Breast epithelium (tissue), 4 donors: ENCODE measurements at regions not wholly inside any gene's neighbourhood (a gene's known extent, or its start where the extent isn't known, plus 50 kb on each side); places are given as distances from the start of the nearest gene placed in this dataset.

Experiments
- DNase-seq, 2 donors: peaks; one replicate each; pipeline ENCODE4 v3.0.0-alpha.2; 2019; ENCODE audit warnings: low spot score in 2 of 2
- H3K27ac ChIP-seq, 2 donors: fragments of 200-600 bp; sonication (generic) in 1 of 2; one replicate each; pipeline ENCODE4 v1.5.1; 2016 to 2019; ENCODE audit warnings: mild to moderate bottlenecking in 1 of 2
- H3K27me3 ChIP-seq, 2 donors: fragments of 200-600 bp; sonication (generic) in 1 of 2; one replicate each; pipeline versions ENCODE4 v1.5.1 to v1.6.0; 2017 to 2019; ENCODE audit warnings: control low read depth in 1 of 2, mild to moderate bottlenecking in 1 of 2
- H3K36me3 ChIP-seq: fragments of 200-600 bp; one replicate; pipeline ENCODE4 v1.5.1; 2019
- H3K4me1 ChIP-seq, 2 donors: fragments of 200-600 bp; sonication (generic); one replicate each; pipeline ENCODE4 v1.5.1; 2016 to 2019; ENCODE audit warnings: control low read depth in 1 of 2
- H3K4me3 ChIP-seq, 3 donors: fragments of 200-600 bp; sonication (generic); 1 replicate in 2 of 3; 2 replicates in 1 of 3; pipeline ENCODE4 v1.5.1; 2016 to 2019; ENCODE audit warnings: mild to moderate bottlenecking in 3 of 3, moderate library complexity in 2 of 3
- H3K9me3 ChIP-seq, 2 donors: fragments of 200-600 bp; sonication (generic) in 1 of 2; one replicate each; pipeline ENCODE4 v1.5.1; 2016 to 2019; ENCODE audit warnings: control low read depth in 1 of 2
- CTCF ChIP-seq, 3 donors: fragments of 450-650 bp; IDR thresholded peaks; one replicate each; pipeline ENCODE4 v1.5.1; 2016 to 2017; ENCODE audit warnings: antibody characterized with exemption in 3 of 3, mild to moderate bottlenecking in 3 of 3, moderate library complexity in 3 of 3
- POLR2A ChIP-seq: fragments of 450-650 bp; IDR thresholded peaks from one replicate; pipeline ENCODE4 v1.6.1; 2016; ENCODE audit warnings: antibody characterized with exemption, mild to moderate bottlenecking, moderate library complexity
- POLR2AphosphoS5 ChIP-seq, 3 donors: sonication (generic); formaldehyde crosslinking; IDR thresholded peaks; one replicate each; pipeline ENCODE4 v1.6.1; 2017; ENCODE audit warnings: antibody characterized with exemption in 3 of 3
- intact Hi-C: fragments of 100-400 bp; cut with DNase I; formaldehyde crosslinking; loops from one replicate; pipeline ENCODE4 v1.15.1; 2023; ENCODE audit warnings: low total_unique reads

DNA sequence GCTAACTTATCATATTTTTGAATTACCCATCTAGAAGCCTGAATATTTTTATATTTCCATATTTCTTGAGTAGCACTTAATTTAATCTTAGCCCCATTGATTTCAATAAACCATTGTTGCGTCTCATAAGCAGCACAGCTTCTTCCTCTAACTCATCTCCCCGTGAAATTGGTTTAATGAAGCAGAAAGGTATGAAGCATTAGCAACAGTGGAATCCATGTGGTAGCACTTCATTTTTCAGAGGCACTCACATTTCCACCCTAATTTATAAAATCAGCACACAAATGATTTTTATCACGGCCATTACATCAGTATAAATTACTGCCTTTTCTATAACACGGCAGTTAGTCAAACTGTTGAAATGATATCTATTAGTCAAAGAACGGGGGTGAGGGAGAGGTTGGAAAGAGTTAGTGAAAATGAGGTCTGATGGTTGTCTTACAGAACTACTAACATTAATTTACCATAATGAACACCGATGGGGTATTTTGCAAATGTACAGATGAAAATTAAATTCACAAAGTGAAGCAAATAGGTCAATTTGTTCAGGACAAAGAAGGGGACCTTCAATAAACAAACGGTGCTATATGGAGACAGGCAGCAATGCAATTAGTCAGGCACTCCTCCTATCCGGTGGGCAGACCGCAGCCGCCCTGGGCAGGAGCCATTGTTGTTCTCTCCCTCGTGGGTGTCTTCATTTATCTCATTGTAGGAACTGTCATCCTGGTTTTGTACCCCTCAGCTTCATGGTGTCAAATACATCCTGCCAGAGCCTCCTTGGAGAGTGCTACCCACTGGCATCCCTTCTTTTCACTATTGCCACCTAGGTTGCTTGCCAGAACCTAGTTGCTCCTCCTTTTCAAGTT lies 205.7 kb downstream of the SOX3 start:
- no peaks in the 10 kb centered on the region for H3K9me3 ChIP-seq
- H3K36me3 ChIP-seq, result no peaks in the 10 kb centered on the region
- no peaks in the 10 kb centered on the region for H3K4me1 ChIP-seq
- DNase-seq, result no peak
- intact Hi-C loops, result no loop called here
- TF ChIP-seq POLR2AphosphoS5 (IDR thresholded peaks at IDR 0.05) (no peak), CTCF (IDR thresholded peaks at IDR 0.05) (no peak), POLR2A (no peak)
- no peak overlapping the region for H3K27ac ChIP-seq
- no peak overlapping the region for H3K4me3 ChIP-seq
- peaks cover 0 to 4% of the 10 kb centered on the region in 2 donors for H3K27me3 ChIP-seq

GRCh38 chrX:140297273-140297672 lies 207.6 kb downstream of the SOX3 start:
- no peaks in the 10 kb centered on the region for H3K36me3 ChIP-seq
- DNase-seq, result no peak
- no peaks in the 10 kb centered on the region for H3K4me1 ChIP-seq
- no peaks in the 10 kb centered on the region for H3K9me3 ChIP-seq
- TF ChIP-seq POLR2A (no peak), POLR2AphosphoS5 (IDR thresholded peaks at IDR 0.05) (no peak), CTCF (IDR thresholded peaks at IDR 0.05) (no peak)
- H3K4me3 ChIP-seq, result no peak overlapping the region
- peaks cover 0 to 6% of the 10 kb centered on the region in 2 donors for H3K27me3 ChIP-seq
- no peak overlapping the region for H3K27ac ChIP-seq
- intact Hi-C loops, result no loop called here

DNA sequence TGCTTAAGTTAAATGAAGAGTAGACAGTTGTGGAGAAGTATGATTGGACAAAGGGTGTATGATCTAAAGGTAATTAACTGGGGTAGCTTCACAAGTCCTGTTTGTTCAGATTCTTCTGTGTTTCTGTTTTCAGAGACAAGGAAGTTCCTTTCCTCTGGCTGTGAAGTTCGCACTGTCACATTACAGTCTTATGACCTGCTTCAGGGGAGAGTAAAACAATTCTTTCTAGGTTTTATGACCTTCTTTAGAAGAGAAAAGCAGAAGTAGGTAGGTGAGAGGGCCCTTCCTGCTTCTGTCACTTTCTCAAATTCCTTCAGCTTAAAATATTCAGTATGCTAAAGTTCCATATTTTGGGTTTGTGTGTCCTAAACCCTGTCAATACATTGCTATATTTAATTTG lies 211.9 kb downstream of the SOX3 start:
- Histone ChIP-seq H3K27ac (no peak overlapping the region), H3K36me3 (no peaks in the 10 kb centered on the region), H3K27me3 (peaks cover 0 to 3% of the 10 kb centered on the region in 2 donors), H3K4me1 (no peaks in the 10 kb centered on the region), H3K9me3 (no peaks in the 10 kb centered on the region), H3K4me3 (no peak overlapping the region)
- intact Hi-C loops, result no loop called here
- no peak for TF ChIP-seq POLR2A
- no peak for TF ChIP-seq POLR2AphosphoS5 (IDR thresholded peaks at IDR 0.05)
- TF ChIP-seq CTCF (IDR thresholded peaks at IDR 0.05), result no peak
- DNase-seq, result no peak

- no peak for DNase-seq
- peaks cover 0 to 2% of the 10 kb centered on the region in 2 donors for H3K9me3 ChIP-seq
- TF ChIP-seq POLR2AphosphoS5 (IDR thresholded peaks at IDR 0.05) (no peak), POLR2A (no peak), CTCF (IDR thresholded peaks at IDR 0.05) (no peak)
- peaks cover 0 to 3% of the 10 kb centered on the region in 2 donors for H3K27me3 ChIP-seq
- no peaks in the 10 kb centered on the region for H3K36me3 ChIP-seq
- no peak overlapping the region for H3K27ac ChIP-seq
- intact Hi-C loops, result no loop called here
- H3K4me1 ChIP-seq, result no peaks in the 10 kb centered on the region
- no peak overlapping the region for H3K4me3 ChIP-seq
Observed at GRCh38 chrX:140292188-140292587, 212.7 kb downstream of the SOX3 start.

GRCh38 chrX:140274811-140275525 lies 229.9 kb downstream of the SOX3 start:
- H3K4me3 ChIP-seq, result no peak overlapping the region
- intact Hi-C loops, result no loop called here

More at GRCh38 chrX:140274811-140275525, 229.9 kb downstream of the SOX3 start:
- peaks cover 0 to 13% of the 10 kb centered on the region in 2 donors for H3K9me3 ChIP-seq
- no peaks in the 10 kb centered on the region for H3K4me1 ChIP-seq
- H3K36me3 ChIP-seq, result no peaks in the 10 kb centered on the region
- no peak overlapping the region for H3K27ac ChIP-seq
- no peak for TF ChIP-seq POLR2A
- TF ChIP-seq CTCF (IDR thresholded peaks at IDR 0.05), result no peak
- no peak for TF ChIP-seq POLR2AphosphoS5 (IDR thresholded peaks at IDR 0.05)
- DNase-seq, result no peak
- peaks cover 0 to 8% of the 10 kb centered on the region in 2 donors for H3K27me3 ChIP-seq
